Neural progenitor cell (in vitro differentiated cells): ENCODE measurements at regions not wholly inside any gene's neighbourhood (a gene's known extent, or its start where the extent isn't known, plus 50 kb on each side); places are given as distances from the start of the nearest gene placed in this dataset.

Experiments used
- DNase-seq: peaks from one replicate; pipeline ENCODE4 v3.0.0-alpha.2; 2016; ENCODE audit warnings: low spot score
- H2AFZ ChIP-seq: fragments of 200-600 bp; sonication (generic); replicated peaks from 2 replicates; pipeline ENCODE4 v1.6.1; 2016; ENCODE audit warnings: antibody characterized with exemption
- H3F3A ChIP-seq: fragments of 200-600 bp; sonication (generic); 2 replicates; pipeline ENCODE4 v1.6.1; 2016; ENCODE audit warnings: antibody characterized with exemption, low read depth
- H3K27ac ChIP-seq: fragments of 200-600 bp; sonication (generic); 2 replicates; pipeline ENCODE4 v1.5.1; 2016; ENCODE audit warnings: mild to moderate bottlenecking
- H3K27me3 ChIP-seq: fragments of 200-600 bp; sonication (generic); 2 replicates; pipeline ENCODE4 v1.6.1; 2016; ENCODE audit warnings: mild to moderate bottlenecking, moderate library complexity
- H3K36me3 ChIP-seq: fragments of 200-600 bp; sonication (generic); 2 replicates; pipeline ENCODE4 v1.5.1; 2016
- H3K4me1 ChIP-seq: fragments of 200-600 bp; sonication (generic); 2 replicates; pipeline ENCODE4 v1.6.1; 2016; ENCODE audit warnings: mixed run types
- H3K4me2 ChIP-seq: fragments of 200-600 bp; sonication (generic); 2 replicates; pipeline ENCODE4 v1.6.1; 2016
- H3K4me3 ChIP-seq: fragments of 200-600 bp; sonication (generic); 2 replicates; pipeline ENCODE4 v1.5.1; 2016
- H3K79me2 ChIP-seq: fragments of 200-600 bp; sonication (generic); 2 replicates; pipeline ENCODE4 v1.6.1; 2016; ENCODE audit warnings: low read depth
- H3K9ac ChIP-seq: fragments of 200-600 bp; sonication (generic); 2 replicates; pipeline ENCODE4 v1.6.1; 2016
- H3K9me3 ChIP-seq: fragments of 200-600 bp; sonication (generic); 2 replicates; pipeline ENCODE4 v1.5.1; 2016; ENCODE audit warnings: low read depth
- H4K20me1 ChIP-seq: fragments of 200-600 bp; sonication (generic); 2 replicates; pipeline ENCODE4 v1.6.1; 2016; ENCODE audit warnings: low read depth
- H3K27ac Mint-ChIP-seq: 3 replicates; pipeline ENCODE4 v1.8.0; 2021; ENCODE audit warnings: mixed read lengths
- H3K27me3 Mint-ChIP-seq: 2 replicates; pipeline ENCODE4 v1.8.0; 2022; ENCODE audit warnings: low read depth, mild to moderate bottlenecking, inconsistent platforms, moderate library complexity, mixed read lengths; ENCODE audit not compliant: insufficient read depth
- H3K36me3 Mint-ChIP-seq: 3 replicates; pipeline ENCODE4 v1.8.0; 2021; ENCODE audit warnings: mixed read lengths
- H3K4me1 Mint-ChIP-seq: 3 replicates; pipeline ENCODE4 v1.8.0; 2021; ENCODE audit warnings: mixed read lengths
- H3K4me3 Mint-ChIP-seq: 3 replicates; pipeline ENCODE4 v1.8.0; 2021; ENCODE audit warnings: mild to moderate bottlenecking, moderate library complexity, mixed read lengths
- H3K9me3 Mint-ChIP-seq: 3 replicates; pipeline ENCODE4 v1.8.0; 2020; ENCODE audit warnings: mixed read lengths
- CTCF ChIP-seq: fragments of 200-600 bp; sonication (generic); IDR thresholded peaks from 2 replicates; pipeline ENCODE4 v1.5.1; 2017; ENCODE audit warnings: antibody characterized with exemption, mild to moderate bottlenecking
- EZH2 ChIP-seq: fragments of 200-600 bp; sonication (generic); IDR thresholded peaks from 2 replicates; pipeline ENCODE4 v1.6.1; 2017; ENCODE audit warnings: antibody characterized with exemption, mild to moderate bottlenecking, moderate library complexity
- EZH2phosphoT487 ChIP-seq: fragments of 200-600 bp; sonication (generic); IDR thresholded peaks from 2 replicates; pipeline ENCODE4 v1.6.1; 2017; ENCODE audit warnings: antibody characterized with exemption

- no peaks in the 10 kb centered on the region for H3K36me3 ChIP-seq
- no peak overlapping the region for H3K4me3 ChIP-seq
- peaks cover 3% of the 10 kb centered on the region for H3K27me3 Mint-ChIP-seq
- DNase-seq: no peak
- H3K36me3 Mint-ChIP-seq: no peaks in the 10 kb centered on the region
- no peaks in the 10 kb centered on the region for H3K27me3 ChIP-seq
- H3K79me2 ChIP-seq: no peaks in the 10 kb centered on the region
- no peak overlapping the region for H2AFZ ChIP-seq
- no peaks in the 10 kb centered on the region for H3F3A ChIP-seq
- peaks cover 6% of the 10 kb centered on the region for H3K4me1 Mint-ChIP-seq
- H3K27ac ChIP-seq: no peak overlapping the region
- no peaks in the 10 kb centered on the region for H3K9me3 ChIP-seq
- no peak overlapping the region for H3K27ac Mint-ChIP-seq
- no peaks in the 10 kb centered on the region for H4K20me1 ChIP-seq
- TF ChIP-seq EZH2phosphoT487 (no peak), CTCF (no peak), EZH2 (no peak)
- H3K9ac ChIP-seq: no peak overlapping the region
- H3K4me3 Mint-ChIP-seq: no peak overlapping the region
- H3K4me2 ChIP-seq: no peak overlapping the region
- no peaks in the 10 kb centered on the region for H3K9me3 Mint-ChIP-seq
- no peaks in the 10 kb centered on the region for H3K4me1 ChIP-seq
Observed at GRCh38 chr15:93940226-93940625, 291.1 kb upstream of the MCTP2 start.

- Mint-ChIP-seq H3K36me3 (no peaks in the 10 kb centered on the region), H3K27ac (no peak overlapping the region), H3K4me1 (peaks cover 7% of the 10 kb centered on the region), H3K27me3 (no peaks in the 10 kb centered on the region), H3K4me3 (no peak overlapping the region), H3K9me3 (no peaks in the 10 kb centered on the region)
- no peak overlapping the region for H3K27ac ChIP-seq
- H3K4me1 ChIP-seq: peaks cover 5% of the 10 kb centered on the region
- H3K79me2 ChIP-seq: no peaks in the 10 kb centered on the region
- no peak overlapping the region for H3K4me2 ChIP-seq
- H3K9ac ChIP-seq: no peak overlapping the region
- no peak overlapping the region for H3K4me3 ChIP-seq
- H3K9me3 ChIP-seq: no peaks in the 10 kb centered on the region
- H3F3A ChIP-seq: no peaks in the 10 kb centered on the region
- TF ChIP-seq EZH2 (no peak), EZH2phosphoT487 (no peak), CTCF (no peak)
- no peak for DNase-seq
- no peak overlapping the region for H2AFZ ChIP-seq
- no peaks in the 10 kb centered on the region for H3K27me3 ChIP-seq
- H3K36me3 ChIP-seq: no peaks in the 10 kb centered on the region
- H4K20me1 ChIP-seq: no peaks in the 10 kb centered on the region
Observed at GRCh38 chr15:93932164-93932776, 299.1 kb upstream of the MCTP2 start.

- Histone ChIP-seq H3K27me3 (no peaks in the 10 kb centered on the region), H4K20me1 (no peaks in the 10 kb centered on the region), H2AFZ (no peak overlapping the region), H3K4me3 (no peak overlapping the region), H3K9ac (no peak overlapping the region), H3K9me3 (no peaks in the 10 kb centered on the region), H3K27ac (no peak overlapping the region), H3K79me2 (no peaks in the 10 kb centered on the region), H3K36me3 (no peaks in the 10 kb centered on the region), H3K4me1 (peaks cover 5% of the 10 kb centered on the region), H3K4me2 (peak overlapping the region; percentile 32), H3F3A (no peaks in the 10 kb centered on the region)
- DNase-seq: peak; percentile 19
- no peak overlapping the region for H3K4me3 Mint-ChIP-seq
- H3K27ac Mint-ChIP-seq: no peak overlapping the region
- H3K9me3 Mint-ChIP-seq: no peaks in the 10 kb centered on the region
- H3K4me1 Mint-ChIP-seq: peaks cover 7% of the 10 kb centered on the region
- no peaks in the 10 kb centered on the region for H3K36me3 Mint-ChIP-seq
- no peaks in the 10 kb centered on the region for H3K27me3 Mint-ChIP-seq
- TF ChIP-seq CTCF: no peak
- no peak for TF ChIP-seq EZH2phosphoT487
- no peak for TF ChIP-seq EZH2
Observed at GRCh38 chr15:93929375-93930094, 301.8 kb upstream of the MCTP2 start.
